ENCODE measurements at regions not wholly inside any gene's neighbourhood (a gene's known extent, or its start where the extent isn't known, plus 50 kb on each side); places are given as distances from the start of the nearest gene placed in this dataset.

DNA sequence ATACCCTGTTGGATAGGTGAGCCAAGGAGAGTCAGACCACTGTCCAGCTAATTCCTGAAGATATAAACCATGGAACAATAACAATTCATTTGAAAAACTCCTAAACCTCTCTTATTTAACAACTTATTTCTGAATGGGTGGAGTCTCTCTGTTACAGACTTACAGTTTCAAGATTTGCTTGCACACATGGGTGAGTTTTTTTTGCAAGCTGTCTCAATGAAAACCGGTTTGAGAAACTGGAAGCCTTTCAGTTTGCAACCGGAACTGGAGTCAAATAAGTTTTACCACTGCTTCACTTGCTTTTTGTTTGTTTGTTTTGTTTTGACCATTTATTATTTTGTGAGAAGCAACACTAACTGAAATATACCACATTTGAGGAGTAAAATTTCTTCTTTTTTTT is 243.8 kb downstream of the MTERF1 start:
- DNase-seq, result no peak

DNA sequence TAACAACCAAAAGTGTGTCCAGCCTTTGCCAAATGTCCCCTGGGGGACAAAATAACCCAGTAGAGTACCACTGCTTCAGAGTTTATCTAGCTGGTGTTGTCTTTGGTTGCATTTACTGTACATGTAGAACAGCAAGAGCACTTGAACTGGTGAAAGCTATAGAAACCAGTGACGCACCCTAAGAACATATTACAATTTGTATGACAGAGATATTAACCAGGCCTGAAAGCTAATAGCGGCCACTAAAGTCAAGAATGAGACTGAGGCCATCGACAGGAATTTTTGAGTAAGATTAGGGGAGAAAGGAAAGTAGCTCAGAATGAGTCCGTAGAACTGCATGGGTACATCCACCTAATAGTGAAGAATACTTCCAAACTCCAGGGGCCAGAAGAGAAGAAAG is 236.2 kb downstream of the MTERF1 start:
- no peak for DNase-seq

DNA sequence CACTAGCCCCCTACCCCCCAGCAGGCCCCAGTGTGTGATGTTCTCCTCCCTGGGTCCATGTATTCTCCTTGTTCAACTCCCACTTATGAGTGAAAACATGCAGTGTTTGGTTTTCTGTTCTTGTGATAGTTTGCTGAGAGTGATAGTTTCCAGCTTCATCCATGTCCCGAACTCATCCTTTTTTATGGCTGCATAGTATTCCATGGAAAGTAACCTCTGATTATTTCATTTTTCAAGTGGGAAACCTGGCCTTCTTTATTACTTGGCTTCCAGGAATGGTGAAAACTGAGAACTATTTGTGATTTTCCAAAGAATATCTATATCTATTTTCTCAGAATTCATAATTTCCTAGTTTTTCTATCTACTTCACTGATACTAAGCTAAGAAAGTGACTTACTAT is 235.0 kb downstream of the MTERF1 start:
- no peak for DNase-seq

GRCh38 chr7:91651986-91652385 is 228.5 kb downstream of the MTERF1 start:
- no peak for DNase-seq

DNA sequence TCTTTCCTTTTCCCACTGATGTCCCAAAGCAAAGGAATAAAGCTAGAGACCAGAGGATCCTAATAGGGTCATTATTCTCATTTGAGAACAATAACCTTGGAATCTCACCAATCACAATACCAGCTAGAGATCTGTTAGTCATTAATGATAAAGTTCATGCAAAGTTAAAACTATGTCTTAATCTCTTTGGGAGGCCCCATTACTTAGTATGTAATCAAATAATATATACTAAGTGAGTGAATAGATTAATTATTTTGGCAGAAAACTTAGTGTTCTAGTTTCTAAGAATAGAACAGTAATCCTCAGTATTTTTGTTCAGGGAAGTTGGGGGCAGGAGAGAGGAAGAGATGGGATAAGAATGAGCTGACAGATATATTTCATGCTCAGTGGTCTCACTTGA is 227.2 kb downstream of the MTERF1 start:
- no peak for DNase-seq

GRCh38 chr7:91655656-91656055 is 224.8 kb downstream of the MTERF1 start:
- DNase-seq, result no peak

GRCh38 chr7:91656541-91657482 is 223.7 kb downstream of the MTERF1 start:
- no peak for DNase-seq

- no peak for DNase-seq
Observed at GRCh38 chr7:91657483-91658071, 222.9 kb downstream of the MTERF1 start.

DNA sequence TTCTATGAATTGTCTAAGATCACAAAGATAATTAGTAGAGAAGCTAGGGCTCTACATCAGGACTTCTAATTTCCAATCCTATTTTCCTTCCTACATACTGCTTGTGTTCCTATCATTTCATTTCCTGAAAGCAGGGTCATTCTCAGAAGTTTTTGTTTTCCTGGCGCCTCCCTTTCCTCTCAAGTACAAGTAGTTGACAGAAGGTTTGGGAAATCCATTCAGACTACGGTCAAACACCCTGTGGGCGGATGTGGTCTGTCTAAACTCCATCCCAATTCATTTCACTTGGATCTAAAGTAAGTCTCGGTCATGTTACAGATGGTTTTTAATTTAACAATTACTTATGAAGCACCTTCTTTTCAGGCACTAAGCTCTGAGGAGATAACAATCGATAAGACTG is 221.4 kb downstream of the MTERF1 start:
- no peak for DNase-seq

DNA sequence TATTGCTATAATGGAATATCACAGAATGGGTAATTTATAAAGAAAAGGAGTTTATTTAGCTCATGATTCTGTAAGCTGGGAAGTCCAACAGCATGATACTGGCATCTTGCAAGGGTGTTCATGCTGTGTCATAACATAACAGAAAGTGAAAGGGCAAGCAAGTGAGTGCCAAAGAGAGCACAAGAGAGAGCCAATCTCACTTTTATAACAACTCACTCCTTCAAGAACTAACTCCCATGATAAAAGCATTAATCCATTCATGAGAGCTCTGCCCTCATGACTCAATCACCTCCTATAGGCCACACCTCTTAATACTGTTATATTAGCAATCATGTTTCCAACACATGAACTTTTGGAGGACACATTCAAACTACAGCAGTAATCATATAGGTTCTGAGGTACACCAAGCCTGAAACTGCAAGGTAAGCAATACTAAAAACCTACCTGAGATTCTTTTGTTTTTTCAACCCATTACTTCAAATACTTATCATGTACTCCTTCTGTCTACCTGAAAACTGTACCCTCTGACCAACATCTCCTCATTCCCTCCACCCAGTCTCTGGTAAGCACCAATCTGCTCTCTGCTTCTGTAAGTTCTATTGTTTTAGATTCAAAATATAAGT is 219.7 kb downstream of the MTERF1 start:
- DNase-seq, result no peak

GRCh38 chr7:91661727-91662126 is 218.8 kb downstream of the MTERF1 start:
- no peak for DNase-seq

DNA sequence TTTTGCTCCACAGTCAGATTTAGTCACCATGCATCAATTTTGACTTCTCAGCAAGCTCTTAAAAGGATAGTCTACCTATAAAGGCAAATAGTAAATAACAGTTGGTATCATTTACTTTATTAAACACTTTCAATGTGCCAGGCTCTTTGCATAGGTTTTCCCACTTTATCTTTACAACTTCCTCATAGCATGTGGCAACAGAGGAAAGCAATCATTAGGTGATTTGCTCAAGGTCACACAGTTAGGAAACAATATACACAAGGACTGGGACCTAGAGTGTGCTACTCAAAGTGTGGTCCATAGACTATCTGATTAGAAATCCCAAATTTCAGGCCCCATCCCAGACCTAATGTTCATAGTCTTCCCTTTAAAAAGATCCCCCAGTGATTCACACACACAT is 212.3 kb downstream of the MTERF1 start:
- no peak for DNase-seq

GRCh38 chr7:91671245-91671644 is 209.3 kb downstream of the MTERF1 start:
- no peak for DNase-seq

DNA sequence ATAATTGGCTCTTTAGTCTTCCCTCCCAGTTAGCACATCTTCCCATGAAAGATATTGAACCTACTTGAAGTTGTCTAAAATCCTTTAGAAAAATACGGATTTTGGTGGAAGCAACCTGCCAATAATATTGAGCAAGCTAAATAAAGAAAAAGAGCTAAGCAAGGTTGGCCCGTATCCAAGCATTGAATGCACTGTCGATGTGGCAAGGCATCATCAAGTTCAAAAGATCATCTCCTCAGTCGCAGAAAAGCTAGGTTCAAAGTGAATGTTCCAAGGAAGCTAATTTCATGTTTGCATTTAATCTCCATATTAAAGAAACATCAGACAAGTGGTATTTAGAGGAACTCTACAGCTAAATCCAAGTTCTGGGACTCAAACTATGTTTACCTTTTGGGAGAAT is 206.0 kb downstream of the MTERF1 start:
- no peak for DNase-seq

GRCh38 chr7:91681718-91682117 is 198.8 kb downstream of the MTERF1 start:
- DNase-seq, result no peak

GRCh38 chr7:91683823-91684222 is 196.7 kb downstream of the MTERF1 start:
- peak; percentile 58 for DNase-seq

- DNase-seq, result no peak
Observed at GRCh38 chr7:91685544-91685943, 195.0 kb downstream of the MTERF1 start.

DNA sequence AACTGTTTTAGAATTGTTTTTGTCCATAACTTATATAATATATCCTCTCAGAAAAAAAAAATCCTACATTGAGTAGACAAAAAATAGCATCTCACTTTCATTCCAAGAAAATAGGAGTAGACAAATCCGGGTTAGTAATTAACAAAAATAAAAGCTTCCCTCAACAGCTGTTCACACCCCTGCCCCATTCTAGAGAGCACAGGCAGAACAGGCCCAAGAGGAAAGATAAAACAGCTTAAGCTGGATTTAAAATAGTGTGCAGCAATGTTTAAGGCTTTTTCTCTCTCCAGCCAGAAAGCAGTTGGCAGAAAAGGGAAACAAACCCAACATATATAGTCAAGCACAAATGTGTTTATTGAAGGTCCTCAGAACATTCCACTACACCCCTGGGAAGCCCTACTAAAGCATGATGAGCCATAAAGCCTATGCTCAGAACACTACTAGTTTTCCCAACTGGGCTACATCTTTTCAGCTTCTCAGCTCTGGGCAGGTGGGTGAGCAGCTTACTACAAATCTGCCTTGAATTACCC is 189.9 kb downstream of the MTERF1 start:
- no peak for DNase-seq

GRCh38 chr7:91691865-91692264 is 188.6 kb downstream of the MTERF1 start:
- DNase-seq, result no peak

- DNase-seq, result no peak
Observed at GRCh38 chr7:91692800-91693199, 187.7 kb downstream of the MTERF1 start.

DNA sequence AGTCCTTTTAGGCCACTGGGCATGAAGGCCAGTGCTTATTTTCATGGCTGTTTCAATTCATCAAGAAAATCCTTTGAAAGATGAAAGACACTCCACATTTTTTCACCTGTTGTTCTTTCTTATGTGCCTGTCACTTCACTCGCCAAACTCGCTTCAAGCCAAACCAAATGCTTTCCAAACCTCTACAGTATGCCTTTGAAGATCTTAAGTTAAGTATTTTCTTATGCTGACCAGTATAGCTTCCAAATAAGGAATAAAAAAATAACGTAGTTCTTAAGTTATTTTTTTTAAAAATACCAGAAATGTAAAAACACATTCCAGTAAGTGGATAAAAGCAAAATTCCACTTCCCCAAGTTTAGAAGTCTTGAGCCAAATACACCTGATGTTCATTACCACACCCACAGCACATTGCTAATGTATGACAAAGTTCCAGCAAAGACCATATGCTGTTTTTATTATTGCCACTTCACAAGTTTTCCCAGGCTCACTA is 186.1 kb downstream of the MTERF1 start:
- DNase-seq, result no peak

DNA sequence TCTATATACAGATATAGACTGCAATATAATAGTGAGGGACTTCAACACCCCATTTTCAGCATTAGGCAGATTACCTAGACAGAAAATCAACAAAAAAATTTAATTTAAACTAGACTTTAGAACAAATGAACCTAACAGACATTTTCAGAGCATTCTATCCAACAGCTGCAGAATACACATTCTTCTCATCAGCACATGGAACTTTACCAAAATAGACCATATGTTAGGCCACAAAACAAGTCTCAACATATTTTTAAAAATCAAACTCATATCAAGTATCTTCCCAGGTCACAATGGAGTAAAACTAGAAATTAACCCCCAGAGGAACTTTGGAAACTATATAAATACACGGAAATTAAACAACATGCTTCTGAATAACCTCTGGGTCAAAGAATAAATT is 169.6 kb downstream of the MTERF1 start:
- no peak for DNase-seq

- DNase-seq, result no peak
Observed at GRCh38 chr7:91713669-91714068, 166.8 kb downstream of the MTERF1 start.

Measured in KG1 (cell line).